Germinal center (tissue), 1 donor: ENCODE measurements at regions not wholly inside any gene's neighbourhood (a gene's known extent, or its start where the extent isn't known, plus 50 kb on each side); places are given as distances from the start of the nearest gene placed in this dataset.
"Not testable (repeated sequence)": the region's sequence is repeated elsewhere in the genome, so short reads cannot be mapped to it uniquely, and the experiment has no call there.

Experiments used
- DNase-seq: peaks from one replicate; pipeline ENCODE4 v3.0.0; 2012; ENCODE audit warnings: mixed read lengths, low spot score

- DNase-seq, result no peak
These were observed 58.8 kb downstream of the UQCRFS1 start for GRCh38 chr19:29154163-29154562.

- no peak for DNase-seq
These were observed 67.2 kb downstream of the UQCRFS1 start for GRCh38 chr19:29145756-29146155.

GRCh38 chr19:29143183-29143582, 69.8 kb downstream of the UQCRFS1 start:
- DNase-seq, result no peak

GRCh38 chr19:29139227-29139626, 73.7 kb downstream of the UQCRFS1 start:
- no peak for DNase-seq

- DNase-seq, result not testable (repeated sequence)
These were observed 74.7 kb downstream of the UQCRFS1 start for GRCh38 chr19:29138206-29138605.

- no peak for DNase-seq
These were observed 81.5 kb downstream of the UQCRFS1 start for GRCh38 chr19:29131456-29131855.

- DNase-seq, result no peak
These were observed 83.8 kb downstream of the UQCRFS1 start for GRCh38 chr19:29129148-29129547.

GRCh38 chr19:29128203-29128602, 84.7 kb downstream of the UQCRFS1 start:
- no peak for DNase-seq

- DNase-seq, result no peak
These were observed 90.8 kb downstream of the UQCRFS1 start for GRCh38 chr19:29122185-29122584.

GRCh38 chr19:29121684-29122083, 91.3 kb downstream of the UQCRFS1 start:
- DNase-seq, result peak; percentile 21

GRCh38 chr19:29120466-29120865, 92.5 kb downstream of the UQCRFS1 start:
- no peak for DNase-seq

GRCh38 chr19:29119590-29119989, 93.4 kb downstream of the UQCRFS1 start:
- no peak for DNase-seq

GRCh38 chr19:29118389-29118788, 94.6 kb downstream of the UQCRFS1 start:
- no peak for DNase-seq

- no peak for DNase-seq
These were observed 95.0 kb downstream of the UQCRFS1 start for GRCh38 chr19:29117926-29118325.

GRCh38 chr19:29115181-29115580, 97.8 kb downstream of the UQCRFS1 start:
- no peak for DNase-seq

- DNase-seq, result no peak
These were observed 99.1 kb downstream of the UQCRFS1 start for GRCh38 chr19:29113838-29114237.

- no peak for DNase-seq
These were observed 101.4 kb downstream of the UQCRFS1 start for GRCh38 chr19:29111576-29111975.

GRCh38 chr19:29107831-29108230, 105.1 kb downstream of the UQCRFS1 start:
- no peak for DNase-seq

GRCh38 chr19:29106346-29106885, 106.5 kb downstream of the UQCRFS1 start:
- DNase-seq, result no peak

GRCh38 chr19:29105629-29106292, 107.2 kb downstream of the UQCRFS1 start:
- DNase-seq, result no peak

- DNase-seq, result no peak
These were observed 108.2 kb downstream of the UQCRFS1 start for GRCh38 chr19:29104605-29105241.

GRCh38 chr19:29098863-29099481, 114.0 kb downstream of the UQCRFS1 start:
- DNase-seq, result no peak

- DNase-seq, result no peak
These were observed 114.9 kb downstream of the UQCRFS1 start for GRCh38 chr19:29098091-29098490.
